ENCODE measurements at regions not wholly inside any gene's neighbourhood (a gene's known extent, or its start where the extent isn't known, plus 50 kb on each side); places are given as distances from the start of the nearest gene placed in this dataset.

- intact Hi-C loops (cut with micrococcal nuclease; ENCODE audit: unreplicated experiment), result no loop called here
- Mint-ChIP-seq H3K27ac (ENCODE audit: unreplicated experiment) (no peak overlapping the region), H3K4me1 (ENCODE audit: low read depth, unreplicated experiment) (peaks cover 22% of the 10 kb centered on the region), H3K4me3 (ENCODE audit: unreplicated experiment) (no peak overlapping the region), H3K27me3 (ENCODE audit: insufficient read depth, unreplicated experiment) (no peaks in the 10 kb centered on the region), H3K9me3 (ENCODE audit: unreplicated experiment) (peaks cover 12% of the 10 kb centered on the region), H3K36me3 (ENCODE audit: insufficient read depth, unreplicated experiment) (no peaks in the 10 kb centered on the region)
- no peak for DNase-seq
- peaks cover 11% of the 10 kb centered on the region; the same call in 1 of the 2 replicates for H3K4me1 ChIP-seq
- TF ChIP-seq CTCF (IDR thresholded peaks at IDR 0.05; ENCODE audit: insufficient read depth in 1 of 2, low read depth in 1 of 2, low read length in 1 of 2, severe bottlenecking in 1 of 2, unreplicated experiment in 1 of 2), result no peak
- H3K9me3 ChIP-seq, result no peaks in the 10 kb centered on the region
- no peaks in the 10 kb centered on the region for H3K27me3 ChIP-seq (replicated peaks; ENCODE audit: control insufficient read depth, insufficient read depth, low read length)
- no TSS peak for BruUV-seq (replicated peaks)
- H3K4me3 ChIP-seq (ENCODE audit: low read depth, low read length), result no peak overlapping the region
- ChIA-PET CTCF (no interaction called here), POLR2A (no interaction called here)
- no peaks in the 10 kb centered on the region for H3K36me3 ChIP-seq (ENCODE audit: control insufficient read depth, insufficient read depth, low read length)
Observed at GRCh38 chr12:89234324-89235114, 117.8 kb downstream of the DUSP6 start.

GRCh38 chr12:89231686-89232085 lies 120.6 kb downstream of the DUSP6 start:
- CTCF ChIA-PET, result interaction anchor here (0.6 kb wide), 1 partner anchor 31 kb away, joined by 3 read pairs; no protein-coding TSS in a partner anchor

More at GRCh38 chr12:89231686-89232085, 120.6 kb downstream of the DUSP6 start:
- H3K4me1 ChIP-seq, result peaks cover 3% of the 10 kb centered on the region; the same call in 1 of the 2 replicates
- H3K27ac Mint-ChIP-seq (ENCODE audit: unreplicated experiment), result no peak overlapping the region
- POLR2A ChIA-PET, result no interaction called here
- H3K4me1 Mint-ChIP-seq (ENCODE audit: low read depth, unreplicated experiment), result peaks cover 10% of the 10 kb centered on the region
- no peaks in the 10 kb centered on the region for H3K27me3 Mint-ChIP-seq (ENCODE audit: insufficient read depth, unreplicated experiment)
- H3K9me3 ChIP-seq, result no peaks in the 10 kb centered on the region
- no peak overlapping the region for H3K4me3 Mint-ChIP-seq (ENCODE audit: unreplicated experiment)
- no TSS peak for BruUV-seq (replicated peaks)
- intact Hi-C loops (cut with micrococcal nuclease; ENCODE audit: unreplicated experiment), result no loop called here
- DNase-seq, result no peak
- no peaks in the 10 kb centered on the region for H3K36me3 ChIP-seq (ENCODE audit: control insufficient read depth, insufficient read depth, low read length)
- H3K4me3 ChIP-seq (ENCODE audit: low read depth, low read length), result no peak overlapping the region
- no peaks in the 10 kb centered on the region for H3K27me3 ChIP-seq (replicated peaks; ENCODE audit: control insufficient read depth, insufficient read depth, low read length)
- TF ChIP-seq CTCF (IDR thresholded peaks at IDR 0.05; ENCODE audit: insufficient read depth in 1 of 2, low read depth in 1 of 2, low read length in 1 of 2, severe bottlenecking in 1 of 2, unreplicated experiment in 1 of 2), result no peak
- peaks cover 1% of the 10 kb centered on the region for H3K9me3 Mint-ChIP-seq (ENCODE audit: unreplicated experiment)
- no peaks in the 10 kb centered on the region for H3K36me3 Mint-ChIP-seq (ENCODE audit: insufficient read depth, unreplicated experiment)

All from Caco-2 (cell line).